ENCODE measurements at regions not wholly inside any gene's neighbourhood (a gene's known extent, or its start where the extent isn't known, plus 50 kb on each side); places are given as distances from the start of the nearest gene placed in this dataset.

DNA sequence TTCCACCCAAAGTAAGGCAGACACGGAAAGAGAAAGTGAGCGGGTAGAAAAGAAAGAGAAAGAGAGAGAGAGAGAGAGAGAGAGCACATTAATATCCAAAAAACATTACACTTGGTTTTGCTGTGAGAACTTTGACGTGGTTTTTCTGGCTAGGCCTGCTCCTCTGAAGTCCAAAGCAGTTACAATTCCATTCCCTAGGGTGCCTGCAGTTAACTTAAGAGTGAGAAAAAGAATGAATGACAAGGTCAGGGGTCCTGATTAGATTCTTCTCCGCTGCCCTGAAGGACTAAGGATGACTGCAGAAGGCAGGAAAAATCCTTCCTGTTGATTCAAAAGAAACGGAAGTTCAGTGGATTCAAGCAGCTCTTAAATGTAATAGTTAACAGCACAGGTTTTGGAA lies 589.8 kb downstream of the PRELID2 start:
- TF ChIP-seq, protein P1, sequence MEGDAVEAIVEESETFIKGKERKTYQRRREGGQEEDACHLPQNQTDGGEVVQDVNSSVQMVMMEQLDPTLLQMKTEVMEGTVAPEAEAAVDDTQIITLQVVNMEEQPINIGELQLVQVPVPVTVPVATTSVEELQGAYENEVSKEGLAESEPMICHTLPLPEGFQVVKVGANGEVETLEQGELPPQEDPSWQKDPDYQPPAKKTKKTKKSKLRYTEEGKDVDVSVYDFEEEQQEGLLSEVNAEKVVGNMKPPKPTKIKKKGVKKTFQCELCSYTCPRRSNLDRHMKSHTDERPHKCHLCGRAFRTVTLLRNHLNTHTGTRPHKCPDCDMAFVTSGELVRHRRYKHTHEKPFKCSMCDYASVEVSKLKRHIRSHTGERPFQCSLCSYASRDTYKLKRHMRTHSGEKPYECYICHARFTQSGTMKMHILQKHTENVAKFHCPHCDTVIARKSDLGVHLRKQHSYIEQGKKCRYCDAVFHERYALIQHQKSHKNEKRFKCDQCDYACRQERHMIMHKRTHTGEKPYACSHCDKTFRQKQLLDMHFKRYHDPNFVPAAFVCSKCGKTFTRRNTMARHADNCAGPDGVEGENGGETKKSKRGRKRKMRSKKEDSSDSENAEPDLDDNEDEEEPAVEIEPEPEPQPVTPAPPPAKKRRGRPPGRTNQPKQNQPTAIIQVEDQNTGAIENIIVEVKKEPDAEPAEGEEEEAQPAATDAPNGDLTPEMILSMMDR (IDR thresholded peaks at IDR 0.05; ENCODE audit: low read depth, low read length), result no peak
- TF ChIP-seq POLR2A (IDR thresholded peaks at IDR 0.05; ENCODE audit: extremely low read depth, insufficient read length) (no peak), MYC (IDR thresholded peaks at IDR 0.05; ENCODE audit: low read depth, low read length) (no peak)
- TF ChIP-seq, protein P2, sequence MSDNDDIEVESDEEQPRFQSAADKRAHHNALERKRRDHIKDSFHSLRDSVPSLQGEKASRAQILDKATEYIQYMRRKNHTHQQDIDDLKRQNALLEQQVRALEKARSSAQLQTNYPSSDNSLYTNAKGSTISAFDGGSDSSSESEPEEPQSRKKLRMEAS (IDR thresholded peaks at IDR 0.05; ENCODE audit: low read depth, low read length), result no peak

Measured in NB4 (cell line).